HUDEP-2 (cell line): ENCODE measurements at regions not wholly inside any gene's neighbourhood (a gene's known extent, or its start where the extent isn't known, plus 50 kb on each side); places are given as distances from the start of the nearest gene placed in this dataset.
"Not testable (repeated sequence)": the region's sequence is repeated elsewhere in the genome, so short reads cannot be mapped to it uniquely, and the experiment has no call there.

Source experiments
- DNase-seq, 76 experiments: peaks; one replicate each; lab custom pipeline; 2025; ENCODE audit not compliant: unreplicated experiment in 76 of 76; lab: John Stamatoyannopoulos, UW

GRCh38 chr3:69648126-69648525 lies 91.1 kb upstream of the MITF start:
- no peak for DNase-seq

- no peak for DNase-seq
Measured at GRCh38 chr3:69647511-69648110, 91.7 kb upstream of the MITF start.

DNA sequence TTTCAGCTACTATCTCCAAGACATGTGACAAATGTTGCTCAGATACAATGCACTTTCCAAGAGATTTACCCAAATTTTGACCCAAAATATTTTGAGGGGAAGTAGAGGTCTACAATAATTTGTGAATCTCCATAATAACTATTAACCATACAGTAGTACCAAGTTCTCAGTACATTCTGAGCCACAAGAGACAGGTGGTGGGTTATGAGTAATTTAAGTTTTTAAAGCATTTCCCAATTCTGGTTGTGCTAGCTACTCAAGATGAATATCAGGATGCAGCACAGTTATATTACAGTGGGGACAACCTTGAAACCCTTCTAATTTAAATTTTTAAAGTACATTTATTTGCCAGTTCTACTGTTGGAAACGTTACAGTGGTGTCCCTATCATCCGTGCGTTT lies 92.2 kb upstream of the MITF start:
- no peak for DNase-seq

GRCh38 chr3:69646287-69647067 lies 92.8 kb upstream of the MITF start:
- no peak for DNase-seq

DNA sequence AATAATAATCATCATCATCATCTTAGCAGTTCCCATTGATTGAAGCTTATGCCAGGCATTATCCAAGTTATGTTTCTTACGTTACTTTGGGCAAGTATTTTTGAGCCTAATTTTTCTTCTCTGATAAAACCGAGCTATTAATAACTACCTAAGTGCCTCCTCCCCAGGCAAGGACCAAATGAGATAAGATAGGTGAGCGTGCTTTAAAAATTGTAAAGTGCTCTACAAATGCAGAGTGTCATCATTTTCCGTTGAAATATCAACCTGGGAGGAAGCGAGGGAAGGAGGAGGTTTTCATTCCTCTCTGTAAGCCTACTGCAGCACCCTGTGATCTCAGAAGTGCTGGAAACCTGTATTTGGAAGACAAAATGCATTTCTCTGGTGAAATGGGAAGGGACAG lies 96.7 kb upstream of the MITF start:
- DNase-seq = no peak

GRCh38 chr3:69639851-69640250 lies 99.4 kb upstream of the MITF start:
- DNase-seq = no peak

GRCh38 chr3:69628951-69629350 lies 110.3 kb upstream of the MITF start:
- DNase-seq = no peak

DNA sequence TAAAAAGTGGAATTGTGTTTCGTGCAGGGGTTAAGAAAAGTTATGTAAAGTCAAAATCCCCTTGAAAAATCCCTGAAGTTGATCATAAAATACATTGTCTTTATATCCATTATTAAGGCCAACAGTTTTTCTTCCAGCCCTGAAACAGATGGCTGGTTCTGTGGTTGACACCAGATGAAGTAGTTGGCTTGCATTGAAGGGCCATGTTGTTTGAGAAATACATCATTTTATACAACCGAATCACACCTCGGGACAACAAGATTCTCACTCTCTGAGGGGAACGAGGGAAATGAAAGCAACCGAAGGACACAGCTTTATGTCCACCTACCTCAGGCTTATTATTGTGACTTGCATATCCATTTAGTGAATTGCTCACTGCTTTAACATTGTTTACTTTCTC lies 126.0 kb upstream of the MITF start:
- DNase-seq = no peak

- DNase-seq = no peak
Measured at GRCh38 chr3:69612791-69613190, 126.5 kb upstream of the MITF start.

GRCh38 chr3:69609566-69609965 lies 129.7 kb upstream of the MITF start:
- DNase-seq = not testable (repeated sequence)

GRCh38 chr3:69607466-69608305 lies 131.6 kb upstream of the MITF start:
- no peak for DNase-seq

DNA sequence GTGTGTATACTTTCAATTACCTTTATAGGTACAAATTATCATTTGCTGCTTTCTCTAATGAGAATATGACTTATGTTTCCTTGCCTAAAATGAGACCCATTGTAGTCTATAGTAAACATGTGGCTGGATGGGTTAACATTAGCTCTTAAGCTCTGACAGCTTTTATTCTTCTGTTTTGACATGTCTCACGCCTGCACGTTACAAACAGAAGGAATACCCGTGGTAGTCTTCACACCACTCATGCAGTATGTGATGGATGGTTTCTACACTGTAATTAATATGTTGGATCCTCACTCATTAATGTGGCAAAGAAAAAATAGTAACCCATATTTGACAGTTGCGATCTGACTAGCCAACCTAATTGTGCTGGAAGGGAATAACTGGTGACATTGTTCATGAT lies 133.4 kb upstream of the MITF start:
- DNase-seq = no peak

GRCh38 chr3:69604735-69605450 lies 134.4 kb upstream of the MITF start:
- no peak for DNase-seq

GRCh38 chr3:69602112-69602511 lies 137.2 kb upstream of the MITF start:
- no peak for DNase-seq

- no peak for DNase-seq
Measured at GRCh38 chr3:69594286-69594685, 145.0 kb upstream of the MITF start.

GRCh38 chr3:69591164-69591736 lies 148.0 kb upstream of the MITF start:
- no peak for DNase-seq

DNA sequence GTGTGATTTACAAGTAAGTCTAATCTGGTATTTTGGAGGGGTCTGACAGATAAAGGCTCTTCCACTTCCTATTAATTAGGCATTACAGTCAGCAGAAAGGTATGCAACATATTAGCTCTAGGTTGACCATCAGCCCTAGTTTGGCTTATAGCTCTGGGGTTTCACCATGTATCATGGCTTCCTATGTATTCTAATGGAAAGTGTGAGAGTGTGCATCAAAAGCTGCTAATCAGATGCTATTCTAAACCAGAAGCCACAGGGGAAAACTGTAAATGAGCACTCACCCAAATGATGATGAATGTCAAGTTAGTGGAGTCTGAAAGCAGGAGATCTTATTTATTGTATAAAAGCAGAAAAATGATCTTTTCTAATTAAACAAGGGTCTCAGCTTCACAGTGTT lies 149.2 kb upstream of the MITF start:
- DNase-seq = no peak

- DNase-seq = no peak
Measured at GRCh38 chr3:69588170-69588569, 151.1 kb upstream of the MITF start.

GRCh38 chr3:69585472-69585871 lies 153.8 kb upstream of the MITF start:
- no peak for DNase-seq

DNA sequence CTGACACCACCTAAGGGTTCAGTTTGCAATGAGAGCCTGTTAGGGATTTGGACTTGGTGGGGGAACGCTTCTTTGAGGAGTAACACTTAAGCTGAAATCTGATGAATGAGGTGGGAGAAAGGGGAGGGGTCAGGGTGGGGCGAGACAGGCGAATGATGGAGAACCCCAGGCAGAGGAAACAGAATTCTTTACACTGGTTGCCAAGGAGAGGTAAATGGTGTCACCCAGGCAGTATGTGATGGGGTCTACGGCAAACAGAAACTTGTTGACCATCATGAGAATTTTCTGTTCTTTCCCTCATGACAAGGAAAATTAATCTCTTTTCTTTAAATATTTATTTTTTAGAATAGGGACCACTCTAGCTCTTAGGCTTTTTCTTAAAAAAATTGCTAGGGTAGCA lies 157.2 kb upstream of the MITF start:
- DNase-seq = no peak
